ENCODE measurements at regions not wholly inside any gene's neighbourhood (a gene's known extent, or its start where the extent isn't known, plus 50 kb on each side); places are given as distances from the start of the nearest gene placed in this dataset.

- TF ChIP-seq RARB (CRISPR knock-in tag; IDR thresholded peaks at IDR 0.05) (no peak), ZNF8 (CRISPR knock-in tag; IDR thresholded peaks at IDR 0.05) (no peak), CSDC2 (CRISPR knock-in tag; IDR thresholded peaks at IDR 0.05) (no peak), PATZ1 (CRISPR knock-in tag; IDR thresholded peaks at IDR 0.05; ENCODE audit: borderline replicate concordance) (no peak), ISL1 (CRISPR knock-in tag; IDR thresholded peaks at IDR 0.05) (peak; percentile 33), CREB5 (CRISPR knock-in tag; IDR thresholded peaks at IDR 0.05; ENCODE audit: low read depth) (no peak), OSR1 (CRISPR knock-in tag; IDR thresholded peaks at IDR 0.05) (no peak), ZNF70 (CRISPR knock-in tag; IDR thresholded peaks at IDR 0.05) (no peak), ESRRG (CRISPR knock-in tag; IDR thresholded peaks at IDR 0.05) (no peak), BACH2 (CRISPR knock-in tag; IDR thresholded peaks at IDR 0.05; ENCODE audit: borderline replicate concordance) (no peak), ARNTL (CRISPR knock-in tag; IDR thresholded peaks at IDR 0.05; ENCODE audit: borderline replicate concordance, low read depth) (no peak), ZFP30 (CRISPR knock-in tag; IDR thresholded peaks at IDR 0.05) (no peak), PPARA (CRISPR knock-in tag; IDR thresholded peaks at IDR 0.05; ENCODE audit: borderline replicate concordance) (no peak), TOX (CRISPR knock-in tag; IDR thresholded peaks at IDR 0.05; ENCODE audit: borderline replicate concordance) (no peak)
Measured at GRCh38 chr5:8098081-8098480, 229.1 kb downstream of the MTRR start.

Measured in SK-N-SH treated with all-trans-retinoic acid at 6 μM for 48 hours (cell line).